A673 (cell line): ENCODE measurements at regions not wholly inside any gene's neighbourhood (a gene's known extent, or its start where the extent isn't known, plus 50 kb on each side); places are given as distances from the start of the nearest gene placed in this dataset.

ENCODE experiments used
- BruUV-seq: library from RNA; stranded (reverse); fragments of 400-500 nt; replicated peaks from 2 replicates; lab custom pipeline; 2021; lab: Mats Ljungman, UMichigan
- CTCF ChIA-PET: fragments of 300-600 bp; sonication (Branson Sonifier 250); formaldehyde crosslinking; loops from one replicate; lab custom pipeline; 2022; ENCODE audit warnings: antibody characterized with exemption; lab: Charles Lee
- POLR2A ChIA-PET: fragments of 300-600 bp; sonication (Branson Sonifier 250); formaldehyde crosslinking; loops from one replicate; lab custom pipeline; 2022; ENCODE audit warnings: antibody characterized with exemption; ENCODE audit not compliant: low non-redundant PET; lab: Charles Lee
- DNase-seq: peaks from one replicate; pipeline ENCODE4 v3.0.0-alpha.2; 2015; ENCODE audit warnings: low spot score
- H3K27ac ChIP-seq: fragments of 200-600 bp; sonication (generic); 2 replicates; pipeline ENCODE4 v1.5.1; 2016; ENCODE audit warnings: mixed run types, low read depth, mild to moderate bottlenecking, mixed read lengths, antibody characterized with exemption, low read length; ENCODE audit not compliant: poor library complexity, severe bottlenecking
- H3K27me3 ChIP-seq: fragments of 200-600 bp; sonication (generic); replicated peaks from 2 replicates; pipeline ENCODE4 v1.6.1; 2017; ENCODE audit warnings: mixed run types, low read depth, mild to moderate bottlenecking, mixed read lengths, antibody characterized with exemption, low read length; ENCODE audit not compliant: insufficient read depth, poor library complexity
- H3K36me3 ChIP-seq: fragments of 200-600 bp; sonication (generic); 2 replicates; pipeline ENCODE4 v1.6.1; 2016; ENCODE audit warnings: mixed run types, mild to moderate bottlenecking, mixed read lengths, antibody characterized with exemption, low read length; ENCODE audit not compliant: insufficient read depth, poor library complexity, severe bottlenecking
- H3K4me1 ChIP-seq: fragments of 200-600 bp; sonication (generic); 2 replicates; pipeline ENCODE4 v1.6.1; 2017; ENCODE audit warnings: mixed run types, mild to moderate bottlenecking, mixed read lengths, antibody characterized with exemption, low read length; ENCODE audit not compliant: insufficient read depth, poor library complexity, severe bottlenecking
- H3K4me3 ChIP-seq: fragments of 200-600 bp; sonication (generic); 2 replicates; pipeline ENCODE4 v1.5.1; 2016; ENCODE audit warnings: low read depth, mixed run types, mild to moderate bottlenecking, mixed read lengths, low read length; ENCODE audit not compliant: poor library complexity, severe bottlenecking
- H3K9me3 ChIP-seq: fragments of 200-600 bp; sonication (generic); 2 replicates; pipeline ENCODE4 v1.6.1; 2016; ENCODE audit warnings: mixed run types, low read depth, mild to moderate bottlenecking, mixed read lengths, antibody characterized with exemption, low read length; ENCODE audit not compliant: poor library complexity, severe bottlenecking
- CTCF ChIP-seq: fragments of 300-800, 200-600 bp; sonication (generic); conservative IDR thresholded peaks from 2 replicates; pipeline ENCODE4 v1.5.1; 2017; ENCODE audit warnings: low read depth, mild to moderate bottlenecking, antibody characterized with exemption, low read length, moderate library complexity, mixed read lengths
- EZH2 ChIP-seq: fragments of 200-600 bp; sonication (generic); IDR thresholded peaks from 2 replicates; pipeline ENCODE4 v1.6.1; 2017; ENCODE audit warnings: borderline replicate concordance, low read depth, mild to moderate bottlenecking, mixed read lengths, antibody characterized with exemption, low read length; ENCODE audit not compliant: poor library complexity, severe bottlenecking
- intact Hi-C: fragments of 100-400 bp; cut with micrococcal nuclease; formaldehyde crosslinking; loops from one replicate; pipeline ENCODE4 v1.10.0; 2022; ENCODE audit not compliant: unreplicated experiment

- H3K36me3 ChIP-seq: no peaks in the 10 kb centered on the region
- H3K27me3 ChIP-seq: no peaks in the 10 kb centered on the region
- no peak for DNase-seq
- peaks cover 34% of the 10 kb centered on the region for H3K4me1 ChIP-seq
- no peaks in the 10 kb centered on the region for H3K9me3 ChIP-seq
- no peak overlapping the region for H3K4me3 ChIP-seq
- no peak overlapping the region for H3K27ac ChIP-seq
- BruUV-seq: no TSS peak
- intact Hi-C loops: no loop called here
- ChIA-PET POLR2A (no interaction called here), CTCF (no interaction called here)
- TF ChIP-seq EZH2 (no peak), CTCF (no peak)
Measured at GRCh38 chr14:97296176-97296575, 499.0 kb downstream of the VRK1 start.

DNA sequence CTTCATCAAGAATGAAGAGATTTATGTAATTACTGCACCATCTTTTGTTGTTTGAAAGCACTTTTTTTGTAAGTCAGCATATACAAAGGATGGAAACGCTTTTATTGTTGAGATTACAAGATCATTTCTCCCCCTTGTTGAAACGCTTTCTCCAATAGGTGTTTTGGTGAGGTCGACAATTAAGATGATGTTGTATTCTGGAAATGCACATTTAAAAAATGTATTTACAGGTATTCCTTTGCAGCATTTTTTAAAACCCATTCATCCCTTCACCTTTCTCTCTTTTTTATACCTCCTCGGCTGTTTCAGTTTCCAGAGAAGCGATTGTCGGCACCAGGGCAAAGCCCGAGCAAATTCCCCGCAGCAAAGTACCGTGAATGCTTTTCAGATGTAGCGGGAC, 499.9 kb downstream of the VRK1 start:
- no peak overlapping the region for H3K27ac ChIP-seq
- POLR2A ChIA-PET: no interaction called here
- CTCF ChIA-PET: no interaction called here

GRCh38 chr14:97298331-97298730, 501.1 kb downstream of the VRK1 start:
- TF ChIP-seq CTCF (peak; percentile 53), EZH2 (no peak)
- intact Hi-C loops: no loop called here
- Histone ChIP-seq H3K36me3 (no peaks in the 10 kb centered on the region), H3K27me3 (no peaks in the 10 kb centered on the region), H3K4me1 (peaks cover 29% of the 10 kb centered on the region), H3K27ac (no peak overlapping the region), H3K9me3 (no peaks in the 10 kb centered on the region), H3K4me3 (no peak overlapping the region)
- ChIA-PET POLR2A (interaction anchor here (0.6 kb wide), 1 partner anchor 843 kb away, joined by 6 read pairs; no protein-coding TSS in a partner anchor), CTCF (no interaction called here)
- peak; percentile 31 for DNase-seq
- BruUV-seq: no TSS peak

More for the DNA sequence above, 499.9 kb downstream of the VRK1 start:
- no peaks in the 10 kb centered on the region for H3K9me3 ChIP-seq
- peaks cover 34% of the 10 kb centered on the region for H3K4me1 ChIP-seq
- no peak for DNase-seq
- no peak overlapping the region for H3K4me3 ChIP-seq
- BruUV-seq: no TSS peak
- H3K27me3 ChIP-seq: no peaks in the 10 kb centered on the region
- TF ChIP-seq EZH2 (no peak), CTCF (no peak)
- intact Hi-C loops: no loop called here
- H3K36me3 ChIP-seq: no peaks in the 10 kb centered on the region
